RWPE1 (cell line): ENCODE measurements at regions not wholly inside any gene's neighbourhood (a gene's known extent, or its start where the extent isn't known, plus 50 kb on each side); places are given as distances from the start of the nearest gene placed in this dataset.
A peak's percentile ranks its signal among the peaks of the same experiment; 100 is the strongest.

Experiments used
- CTCF ChIA-PET: fragments of 350-600 bp; sonication (Branson Sonifier 250); formaldehyde crosslinking; extraction: SDS; loops from one replicate; lab custom pipeline; 2021; lab: Yijun Ruan, JAX
- POLR2A ChIA-PET: fragments of 400-600 bp; formaldehyde crosslinking; extraction: SDS; loops from one replicate; lab custom pipeline; 2020; ENCODE audit warnings: antibody characterized with exemption; ENCODE audit not compliant: low non-redundant PET; lab: Yijun Ruan, JAX
- DNase-seq: peaks from one replicate; pipeline ENCODE4 v3.0.0; 2012; ENCODE audit warnings: low spot score
- H3K27ac ChIP-seq: fragments of 450-650 bp; 2 replicates; pipeline ENCODE4 v1.5.1; 2017
- TF ChIP-seq, protein P1 (sequence below): fragments of 450-650 bp; conservative IDR thresholded peaks from 2 replicates; pipeline ENCODE4 v1.5.1; 2017; ENCODE audit warnings: low read depth, mild to moderate bottlenecking

DNA sequence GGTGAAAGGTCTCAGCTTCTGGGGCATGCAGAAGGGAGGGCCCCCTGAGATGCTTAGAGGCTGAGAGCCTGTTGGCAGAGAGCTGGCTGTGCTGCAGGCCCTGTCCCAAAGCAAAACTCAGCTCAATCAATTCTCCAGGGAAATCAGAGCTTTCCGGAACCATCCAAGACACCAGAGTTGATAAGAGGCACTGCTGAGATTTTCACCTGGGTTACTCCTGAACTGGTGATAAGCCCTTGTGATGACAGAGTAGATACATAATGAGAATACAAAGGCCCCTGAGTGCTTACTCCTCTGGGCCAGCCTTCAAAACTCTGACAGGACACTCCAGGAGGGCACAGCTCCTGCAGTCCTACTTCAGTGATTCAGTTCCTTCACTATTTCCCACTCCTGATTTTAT, 63.9 kb downstream of the ARL6IP4 start:
- POLR2A ChIA-PET: no interaction called here
- TF ChIP-seq, protein P1, sequence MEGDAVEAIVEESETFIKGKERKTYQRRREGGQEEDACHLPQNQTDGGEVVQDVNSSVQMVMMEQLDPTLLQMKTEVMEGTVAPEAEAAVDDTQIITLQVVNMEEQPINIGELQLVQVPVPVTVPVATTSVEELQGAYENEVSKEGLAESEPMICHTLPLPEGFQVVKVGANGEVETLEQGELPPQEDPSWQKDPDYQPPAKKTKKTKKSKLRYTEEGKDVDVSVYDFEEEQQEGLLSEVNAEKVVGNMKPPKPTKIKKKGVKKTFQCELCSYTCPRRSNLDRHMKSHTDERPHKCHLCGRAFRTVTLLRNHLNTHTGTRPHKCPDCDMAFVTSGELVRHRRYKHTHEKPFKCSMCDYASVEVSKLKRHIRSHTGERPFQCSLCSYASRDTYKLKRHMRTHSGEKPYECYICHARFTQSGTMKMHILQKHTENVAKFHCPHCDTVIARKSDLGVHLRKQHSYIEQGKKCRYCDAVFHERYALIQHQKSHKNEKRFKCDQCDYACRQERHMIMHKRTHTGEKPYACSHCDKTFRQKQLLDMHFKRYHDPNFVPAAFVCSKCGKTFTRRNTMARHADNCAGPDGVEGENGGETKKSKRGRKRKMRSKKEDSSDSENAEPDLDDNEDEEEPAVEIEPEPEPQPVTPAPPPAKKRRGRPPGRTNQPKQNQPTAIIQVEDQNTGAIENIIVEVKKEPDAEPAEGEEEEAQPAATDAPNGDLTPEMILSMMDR: no peak
- no peak overlapping the region for H3K27ac ChIP-seq
- CTCF ChIA-PET: interaction anchor here (0.6 to 2.5 kb wide), 8 partner anchors 11 to 189 kb away, joined by 3 to 20 read pairs (median 4); partner anchors contain the start of genes MPHOSPH9, MTRFR and PITPNM2
- DNase-seq: no peak

GRCh38 chr12:123043536-123044001, 63.1 kb downstream of the ARL6IP4 start:
- ChIA-PET CTCF (interaction anchor here (0.5 to 2.5 kb wide), 21 partner anchors 12 to 313 kb away, joined by 3 to 20 read pairs (median 4); partner anchors contain the start of genes MPHOSPH9, MTRFR and PITPNM2), POLR2A (interaction anchor here (1.1 to 1.3 kb wide), 2 partner anchors 107 to 190 kb away, joined by 3 to 5 read pairs; partner anchors contain the start of genes MPHOSPH9, MTRFR and PITPNM2)
- no peak overlapping the region for H3K27ac ChIP-seq
- peak; percentile 62 for DNase-seq
- TF ChIP-seq, protein P1: peak; percentile 37

GRCh38 chr12:123042833-123043232, 62.4 kb downstream of the ARL6IP4 start:
- DNase-seq: no peak
- ChIA-PET CTCF (interaction anchor here (0.5 to 2.5 kb wide), 19 partner anchors 13 to 314 kb away, joined by 3 to 20 read pairs (median 4); partner anchors contain the start of genes MPHOSPH9, MTRFR and PITPNM2), POLR2A (interaction anchor here (1.1 to 1.3 kb wide), 2 partner anchors 108 to 190 kb away, joined by 3 to 5 read pairs; partner anchors contain the start of genes MPHOSPH9, MTRFR and PITPNM2)
- TF ChIP-seq, protein P1: no peak
- H3K27ac ChIP-seq: no peak overlapping the region

DNA sequence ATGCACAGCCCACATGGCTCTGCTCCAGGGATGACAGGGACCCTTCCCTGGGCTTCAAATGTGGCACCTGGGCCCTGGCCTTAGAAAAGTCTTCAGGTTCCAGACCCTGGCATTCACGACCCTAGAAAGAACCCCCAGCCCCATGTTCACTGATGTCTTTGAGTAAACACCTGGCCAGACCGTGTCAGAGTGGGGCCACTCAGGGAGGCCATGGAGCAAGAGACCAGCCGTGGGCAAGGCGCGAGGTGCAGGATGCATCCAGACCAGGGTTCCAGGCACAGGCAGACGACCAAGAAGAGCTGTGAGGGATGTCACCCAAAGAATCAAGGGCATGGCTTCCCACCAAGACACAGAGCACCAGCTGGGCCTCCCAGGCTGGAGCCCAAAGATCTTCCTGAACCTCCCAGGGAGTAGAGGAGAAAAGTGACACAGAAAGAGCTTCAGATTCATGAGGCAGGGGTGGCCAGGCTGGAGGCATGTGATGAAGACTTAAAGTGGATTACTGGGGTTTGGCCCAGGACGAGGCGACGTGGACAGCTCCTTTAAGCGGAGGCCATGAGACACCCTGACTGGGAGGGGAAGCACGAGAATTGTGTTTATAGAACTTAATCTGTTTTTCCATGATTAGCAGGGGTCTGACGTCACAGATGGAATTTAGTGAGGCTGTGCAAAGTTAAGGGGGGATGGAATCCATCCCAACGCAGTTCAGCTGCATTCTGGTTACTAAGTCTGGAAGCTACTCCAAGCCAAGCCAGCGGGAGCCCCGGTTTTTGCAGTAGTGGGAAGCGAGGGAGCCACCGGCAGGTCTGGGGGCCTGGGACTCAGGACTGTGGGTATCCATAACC, 61.6 kb downstream of the ARL6IP4 start:
- POLR2A ChIA-PET: no interaction called here
- TF ChIP-seq, protein P1: no peak
- CTCF ChIA-PET: interaction anchor here (1.4 to 2.5 kb wide), 2 partner anchors 21 to 109 kb away, joined by 5 to 20 read pairs; partner anchors contain the start of gene PITPNM2
- H3K27ac ChIP-seq: no peak overlapping the region
- no peak for DNase-seq

DNA sequence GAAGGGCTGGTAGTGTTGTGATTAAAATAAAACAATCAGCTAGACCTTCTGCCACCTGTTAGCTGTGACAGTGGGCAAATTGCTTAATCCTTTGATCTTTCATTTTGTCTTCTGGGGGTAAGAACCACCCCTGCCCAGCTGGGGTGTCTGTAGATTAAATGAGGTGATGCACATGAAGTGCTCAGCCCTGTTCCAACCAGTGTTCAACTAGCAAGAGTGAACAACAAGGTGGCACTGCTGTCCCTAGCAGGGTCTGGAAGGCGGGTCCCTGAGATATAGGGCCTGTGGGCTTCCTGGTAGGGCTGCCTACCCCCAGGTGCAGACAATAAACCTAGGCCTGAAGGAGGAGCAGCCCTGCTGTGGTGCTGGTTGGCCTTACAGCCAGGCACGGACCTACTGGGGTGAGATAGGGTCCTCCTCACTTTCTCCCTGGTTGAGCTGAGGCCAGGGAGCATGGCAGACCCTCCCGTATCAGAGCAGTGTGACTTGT, 60.6 kb downstream of the ARL6IP4 start:
- POLR2A ChIA-PET: interaction anchor here (0.6 kb wide), 1 partner anchor 192 kb away, joined by 4 read pairs; the partner anchor contains the start of gene MPHOSPH9
- DNase-seq: no peak
- H3K27ac ChIP-seq: no peak overlapping the region
- CTCF ChIA-PET: interaction anchor here (0.5 kb wide), 1 partner anchor 295 kb away, joined by 3 read pairs; no protein-coding TSS in a partner anchor
- TF ChIP-seq, protein P1: no peak

DNA sequence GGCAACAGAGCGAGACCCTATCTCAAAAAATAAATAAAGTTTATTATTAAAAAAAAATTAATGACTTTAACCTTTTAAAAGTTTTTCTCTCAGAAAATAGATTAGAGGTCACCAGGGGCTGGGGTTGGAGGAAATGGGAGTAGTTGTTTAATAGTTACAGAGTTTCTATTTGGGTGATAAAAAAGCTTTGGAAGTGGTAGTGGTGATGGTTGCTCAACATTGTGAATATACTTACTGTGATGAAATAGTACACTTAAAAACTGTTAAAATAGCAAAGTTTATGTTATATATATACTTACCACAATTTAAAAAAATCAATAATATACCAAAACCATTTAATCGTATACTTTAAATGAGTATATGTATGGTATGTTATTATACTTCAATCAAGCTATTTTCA, 59.6 kb downstream of the ARL6IP4 start:
- ChIA-PET CTCF (interaction anchor here (0.7 kb wide), 1 partner anchor 1619 kb away, joined by 5 read pairs; no protein-coding TSS in a partner anchor), POLR2A (no interaction called here)
- no peak for DNase-seq
- H3K27ac ChIP-seq: no peak overlapping the region
- TF ChIP-seq, protein P1: no peak
